SK-N-SH treated with all-trans-retinoic acid at 6 μM for 48 hours (cell line): ENCODE measurements at regions not wholly inside any gene's neighbourhood (a gene's known extent, or its start where the extent isn't known, plus 50 kb on each side); places are given as distances from the start of the nearest gene placed in this dataset.

Experiments used
- ATAC-seq: fragments of 200-7000 bp; cut with Tn5 transposase; 3 replicates; pipeline ENCODE4 v1.9.1; 2020; ENCODE audit warnings: mild to moderate bottlenecking, moderate library complexity
- ARNTL ChIP-seq: fragments of 450-650 bp; formaldehyde crosslinking; IDR thresholded peaks from 2 replicates; pipeline ENCODE4 v1.5.0; 2020; ENCODE audit warnings: low read depth, mild to moderate bottlenecking, moderate library complexity, borderline replicate concordance
- CSDC2 ChIP-seq: fragments of 250-450 bp; sonication (Bioruptor Pico); IDR thresholded peaks from 2 replicates; pipeline ENCODE4 v1.5.0; 2020; ENCODE audit warnings: mild to moderate bottlenecking, moderate library complexity
- ESRRG ChIP-seq: fragments of 250-450 bp; sonication (Bioruptor Pico); IDR thresholded peaks from 2 replicates; pipeline ENCODE4 v1.6.1; 2021; ENCODE audit warnings: mild to moderate bottlenecking
- GLIS3 ChIP-seq: fragments of 250-450 bp; sonication (Bioruptor Pico); IDR thresholded peaks from 2 replicates; pipeline ENCODE4 v1.5.0; 2020; ENCODE audit warnings: mild to moderate bottlenecking, moderate library complexity
- ISL1 ChIP-seq: fragments of 250-450 bp; sonication (Bioruptor Pico); IDR thresholded peaks from 2 replicates; pipeline ENCODE4 v2.1.2; 2022; ENCODE audit warnings: mild to moderate bottlenecking, moderate library complexity
- OSR1 ChIP-seq: fragments of 250-450 bp; sonication (Bioruptor Pico); IDR thresholded peaks from 2 replicates; pipeline ENCODE4 v1.8.0; 2022; ENCODE audit warnings: moderate library complexity, mild to moderate bottlenecking, inconsistent platforms
- PPARA ChIP-seq: fragments of 250-450 bp; sonication (Bioruptor Pico); IDR thresholded peaks from 2 replicates; pipeline ENCODE4 v1.5.0; 2020; ENCODE audit warnings: mild to moderate bottlenecking, borderline replicate concordance
- RARB ChIP-seq: fragments of 250-450 bp; sonication (Bioruptor Pico); IDR thresholded peaks from 2 replicates; pipeline ENCODE4 v1.8.0; 2021; ENCODE audit warnings: mild to moderate bottlenecking, moderate library complexity
- SNAI2 ChIP-seq: fragments of 250-450 bp; sonication (Bioruptor Pico); IDR thresholded peaks from 2 replicates; pipeline ENCODE4 v1.5.0; 2020; ENCODE audit warnings: mild to moderate bottlenecking, moderate library complexity
- TCF4 ChIP-seq: fragments of 250-450 bp; sonication (Bioruptor Pico); IDR thresholded peaks from 2 replicates; pipeline ENCODE4 v1.8.0; 2021; ENCODE audit warnings: mild to moderate bottlenecking, moderate library complexity, borderline replicate concordance
- TOX ChIP-seq: fragments of 250-450 bp; sonication (Bioruptor Pico); IDR thresholded peaks from 2 replicates; pipeline ENCODE4 v1.8.0; 2021; ENCODE audit warnings: mild to moderate bottlenecking, moderate library complexity, borderline replicate concordance
- ZC3H10 ChIP-seq: fragments of 250-450 bp; sonication (Bioruptor Pico); IDR thresholded peaks from 2 replicates; pipeline ENCODE4 v1.5.1; 2021; ENCODE audit warnings: mild to moderate bottlenecking, moderate library complexity
- ZFP3 ChIP-seq: fragments of 250-450 bp; sonication (Bioruptor Pico); IDR thresholded peaks from 2 replicates; pipeline ENCODE4 v1.5.0; 2020; ENCODE audit warnings: mild to moderate bottlenecking, moderate library complexity
- ZFP30 ChIP-seq: fragments of 450-650 bp; formaldehyde crosslinking; IDR thresholded peaks from 2 replicates; pipeline ENCODE4 v1.5.0; 2022; ENCODE audit warnings: mild to moderate bottlenecking, moderate library complexity
- ZNF565 ChIP-seq: fragments of 450-650 bp; formaldehyde crosslinking; conservative IDR thresholded peaks from 2 replicates; pipeline ENCODE4 v1.5.0; 2020; ENCODE audit warnings: low read depth, mild to moderate bottlenecking, moderate library complexity
- ZNF70 ChIP-seq: fragments of 450-650 bp; formaldehyde crosslinking; IDR thresholded peaks from 2 replicates; pipeline ENCODE4 v1.5.0; 2020; ENCODE audit warnings: mild to moderate bottlenecking, moderate library complexity
- TF ChIP-seq, protein P1 (sequence below): fragments of 250-450 bp; sonication (Bioruptor Pico); IDR thresholded peaks from 2 replicates; pipeline ENCODE4 v1.5.0; 2020; ENCODE audit warnings: mild to moderate bottlenecking, moderate library complexity
- TF ChIP-seq, protein P2 (sequence below): fragments of 250-450 bp; sonication (Bioruptor Pico); IDR thresholded peaks from 2 replicates; pipeline ENCODE4 v1.8.0; 2020; ENCODE audit warnings: mild to moderate bottlenecking, moderate library complexity, borderline replicate concordance
- TF ChIP-seq, protein P3 (sequence below): fragments of 250-450 bp; sonication (Bioruptor Pico); IDR thresholded peaks from 2 replicates; pipeline ENCODE4 v1.5.1; 2020; ENCODE audit warnings: low read depth, mild to moderate bottlenecking, moderate library complexity

DNA sequence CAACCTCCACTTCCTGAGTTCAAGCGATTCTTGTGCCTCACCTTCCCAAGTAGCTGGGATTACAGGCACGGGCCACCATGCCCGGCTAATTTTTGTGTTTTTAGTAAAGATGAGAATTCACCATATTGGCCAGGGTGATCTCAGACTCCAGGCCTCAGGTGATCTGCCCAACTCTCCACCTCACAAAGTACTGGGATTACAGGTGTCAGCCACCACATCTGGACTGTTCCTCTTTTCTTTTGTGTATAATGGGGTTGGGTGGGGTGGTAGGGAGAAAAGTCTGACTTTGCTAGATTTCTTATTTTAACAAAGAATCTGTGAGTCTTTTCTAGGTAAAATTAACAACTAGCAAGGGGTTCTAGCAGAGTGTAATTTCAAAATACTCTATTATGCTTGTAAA lies 92.7 kb upstream of the AMN1 start (continued):
- no peak for TF ChIP-seq ESRRG (CRISPR knock-in tag)

DNA sequence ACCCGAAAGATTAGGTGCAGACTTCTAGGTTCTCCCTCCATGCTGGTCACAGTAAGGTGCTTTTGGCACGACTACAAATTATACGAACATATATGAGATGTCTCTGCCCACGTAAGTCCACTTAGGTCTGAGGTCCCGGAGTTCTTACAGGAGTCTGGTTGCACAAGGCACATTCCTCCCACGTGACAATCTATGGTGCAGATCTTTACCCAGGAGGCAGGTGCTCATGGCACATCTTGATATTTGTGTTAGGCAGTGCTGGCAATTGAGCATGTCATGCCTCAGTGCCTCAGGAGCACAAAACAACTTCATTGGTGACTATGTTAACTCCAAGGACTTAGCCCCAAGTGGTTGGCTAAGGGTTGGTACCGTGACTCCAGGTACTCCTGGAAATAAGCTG lies 92.0 kb upstream of the AMN1 start:
- no peak for ATAC-seq
- no peak for TF ChIP-seq ZNF70 (CRISPR knock-in tag)
- TF ChIP-seq GLIS3 (CRISPR knock-in tag) = no peak
- no peak for TF ChIP-seq ISL1 (CRISPR knock-in tag)
- no peak for TF ChIP-seq TCF4 (CRISPR knock-in tag)
- no peak for TF ChIP-seq ZC3H10 (CRISPR knock-in tag)
- TF ChIP-seq ZFP3 (CRISPR knock-in tag) = no peak
- TF ChIP-seq, protein P1, sequence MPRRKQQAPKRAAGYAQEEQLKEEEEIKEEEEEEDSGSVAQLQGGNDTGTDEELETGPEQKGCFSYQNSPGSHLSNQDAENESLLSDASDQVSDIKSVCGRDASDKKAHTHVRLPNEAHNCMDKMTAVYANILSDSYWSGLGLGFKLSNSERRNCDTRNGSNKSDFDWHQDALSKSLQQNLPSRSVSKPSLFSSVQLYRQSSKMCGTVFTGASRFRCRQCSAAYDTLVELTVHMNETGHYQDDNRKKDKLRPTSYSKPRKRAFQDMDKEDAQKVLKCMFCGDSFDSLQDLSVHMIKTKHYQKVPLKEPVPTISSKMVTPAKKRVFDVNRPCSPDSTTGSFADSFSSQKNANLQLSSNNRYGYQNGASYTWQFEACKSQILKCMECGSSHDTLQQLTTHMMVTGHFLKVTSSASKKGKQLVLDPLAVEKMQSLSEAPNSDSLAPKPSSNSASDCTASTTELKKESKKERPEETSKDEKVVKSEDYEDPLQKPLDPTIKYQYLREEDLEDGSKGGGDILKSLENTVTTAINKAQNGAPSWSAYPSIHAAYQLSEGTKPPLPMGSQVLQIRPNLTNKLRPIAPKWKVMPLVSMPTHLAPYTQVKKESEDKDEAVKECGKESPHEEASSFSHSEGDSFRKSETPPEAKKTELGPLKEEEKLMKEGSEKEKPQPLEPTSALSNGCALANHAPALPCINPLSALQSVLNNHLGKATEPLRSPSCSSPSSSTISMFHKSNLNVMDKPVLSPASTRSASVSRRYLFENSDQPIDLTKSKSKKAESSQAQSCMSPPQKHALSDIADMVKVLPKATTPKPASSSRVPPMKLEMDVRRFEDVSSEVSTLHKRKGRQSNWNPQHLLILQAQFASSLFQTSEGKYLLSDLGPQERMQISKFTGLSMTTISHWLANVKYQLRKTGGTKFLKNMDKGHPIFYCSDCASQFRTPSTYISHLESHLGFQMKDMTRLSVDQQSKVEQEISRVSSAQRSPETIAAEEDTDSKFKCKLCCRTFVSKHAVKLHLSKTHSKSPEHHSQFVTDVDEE (CRISPR knock-in tag) = no peak
- TF ChIP-seq TOX (CRISPR knock-in tag) = no peak
- TF ChIP-seq CSDC2 (CRISPR knock-in tag) = no peak
- TF ChIP-seq ESRRG (CRISPR knock-in tag) = no peak
- TF ChIP-seq, protein P2, sequence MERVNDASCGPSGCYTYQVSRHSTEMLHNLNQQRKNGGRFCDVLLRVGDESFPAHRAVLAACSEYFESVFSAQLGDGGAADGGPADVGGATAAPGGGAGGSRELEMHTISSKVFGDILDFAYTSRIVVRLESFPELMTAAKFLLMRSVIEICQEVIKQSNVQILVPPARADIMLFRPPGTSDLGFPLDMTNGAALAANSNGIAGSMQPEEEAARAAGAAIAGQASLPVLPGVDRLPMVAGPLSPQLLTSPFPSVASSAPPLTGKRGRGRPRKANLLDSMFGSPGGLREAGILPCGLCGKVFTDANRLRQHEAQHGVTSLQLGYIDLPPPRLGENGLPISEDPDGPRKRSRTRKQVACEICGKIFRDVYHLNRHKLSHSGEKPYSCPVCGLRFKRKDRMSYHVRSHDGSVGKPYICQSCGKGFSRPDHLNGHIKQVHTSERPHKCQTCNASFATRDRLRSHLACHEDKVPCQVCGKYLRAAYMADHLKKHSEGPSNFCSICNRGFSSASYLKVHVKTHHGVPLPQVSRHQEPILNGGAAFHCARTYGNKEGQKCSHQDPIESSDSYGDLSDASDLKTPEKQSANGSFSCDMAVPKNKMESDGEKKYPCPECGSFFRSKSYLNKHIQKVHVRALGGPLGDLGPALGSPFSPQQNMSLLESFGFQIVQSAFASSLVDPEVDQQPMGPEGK (CRISPR knock-in tag) = no peak
- TF ChIP-seq ARNTL = no peak
- TF ChIP-seq PPARA = no peak
- no peak for TF ChIP-seq SNAI2 (CRISPR knock-in tag)
- TF ChIP-seq, protein P3, sequence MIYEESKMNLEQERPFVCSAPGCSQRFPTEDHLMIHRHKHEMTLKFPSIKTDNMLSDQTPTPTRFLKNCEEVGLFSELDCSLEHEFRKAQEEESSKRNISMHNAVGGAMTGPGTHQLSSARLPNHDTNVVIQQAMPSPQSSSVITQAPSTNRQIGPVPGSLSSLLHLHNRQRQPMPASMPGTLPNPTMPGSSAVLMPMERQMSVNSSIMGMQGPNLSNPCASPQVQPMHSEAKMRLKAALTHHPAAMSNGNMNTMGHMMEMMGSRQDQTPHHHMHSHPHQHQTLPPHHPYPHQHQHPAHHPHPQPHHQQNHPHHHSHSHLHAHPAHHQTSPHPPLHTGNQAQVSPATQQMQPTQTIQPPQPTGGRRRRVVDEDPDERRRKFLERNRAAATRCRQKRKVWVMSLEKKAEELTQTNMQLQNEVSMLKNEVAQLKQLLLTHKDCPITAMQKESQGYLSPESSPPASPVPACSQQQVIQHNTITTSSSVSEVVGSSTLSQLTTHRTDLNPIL = no peak

DNA sequence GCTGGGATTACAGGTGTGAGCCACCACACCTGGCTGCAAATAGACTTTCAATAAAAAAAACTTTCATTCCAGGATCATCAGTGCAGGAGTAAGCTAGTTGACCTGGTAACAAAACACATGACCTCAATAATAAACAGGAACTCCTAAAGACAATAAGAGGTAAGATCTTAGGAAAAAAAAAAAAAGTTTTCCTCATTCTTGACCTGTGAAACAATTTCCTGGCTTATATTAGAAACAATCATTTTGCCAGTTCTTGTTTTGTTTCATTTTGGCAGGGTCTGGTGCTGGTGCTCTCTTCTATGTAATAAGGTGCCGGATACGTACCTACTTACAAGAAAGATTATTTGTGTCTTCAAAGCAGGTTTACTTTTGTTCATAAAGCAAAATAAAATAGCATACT lies 90.6 kb upstream of the AMN1 start:
- no peak for ATAC-seq
- TF ChIP-seq ISL1 (CRISPR knock-in tag) (no peak), TCF4 (CRISPR knock-in tag) (no peak), OSR1 (CRISPR knock-in tag) (no peak), ZFP30 (CRISPR knock-in tag) (no peak), ZFP3 (CRISPR knock-in tag) (no peak), ARNTL (no peak)

DNA sequence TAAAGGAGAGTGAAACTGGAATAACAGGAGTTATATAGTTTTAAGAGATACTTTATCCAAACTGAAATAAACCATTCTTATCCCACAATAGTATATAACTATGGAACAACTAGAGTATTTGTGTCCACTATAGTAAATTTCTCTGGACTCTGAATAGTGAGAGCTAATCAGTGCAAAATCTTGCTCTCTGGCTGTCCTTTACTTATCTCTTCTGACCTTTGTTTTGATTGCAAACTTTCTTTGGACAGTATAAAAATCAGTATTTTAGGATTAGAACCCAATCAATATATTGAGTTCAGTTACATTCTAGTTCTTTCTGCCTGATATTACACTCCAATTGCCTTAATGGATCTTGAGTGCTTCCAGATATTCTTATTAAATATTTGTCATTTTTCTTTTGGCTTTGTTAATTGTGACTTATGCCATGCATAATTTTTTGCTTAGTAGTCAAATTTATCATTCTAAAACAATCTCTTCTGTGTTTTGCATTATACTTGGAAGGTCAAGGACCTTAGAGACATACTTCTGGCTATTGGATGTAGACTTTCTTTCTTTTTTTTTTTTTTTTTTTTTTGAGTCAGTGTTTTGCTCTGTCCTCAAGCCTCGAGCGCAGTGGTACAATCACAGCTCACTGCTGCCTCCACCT lies 89.9 kb upstream of the AMN1 start:
- ATAC-seq = no peak
- TF ChIP-seq ZFP30 (CRISPR knock-in tag) (no peak), TOX (CRISPR knock-in tag) (no peak), ESRRG (CRISPR knock-in tag) (no peak), SNAI2 (CRISPR knock-in tag) (no peak), ZFP3 (CRISPR knock-in tag) (no peak), TCF4 (CRISPR knock-in tag) (no peak), ISL1 (CRISPR knock-in tag) (no peak), RARB (CRISPR knock-in tag) (no peak), ZNF565 (no peak), PPARA (no peak), GLIS3 (CRISPR knock-in tag) (no peak), ARNTL (no peak), ZNF70 (CRISPR knock-in tag) (no peak), CSDC2 (CRISPR knock-in tag) (no peak), ZC3H10 (CRISPR knock-in tag) (no peak)
- TF ChIP-seq, protein P3 = no peak
- TF ChIP-seq, protein P2 (CRISPR knock-in tag) = no peak
